ENCODE measurements at regions not wholly inside any gene's neighbourhood (a gene's known extent, or its start where the extent isn't known, plus 50 kb on each side); places are given as distances from the start of the nearest gene placed in this dataset.

DNA sequence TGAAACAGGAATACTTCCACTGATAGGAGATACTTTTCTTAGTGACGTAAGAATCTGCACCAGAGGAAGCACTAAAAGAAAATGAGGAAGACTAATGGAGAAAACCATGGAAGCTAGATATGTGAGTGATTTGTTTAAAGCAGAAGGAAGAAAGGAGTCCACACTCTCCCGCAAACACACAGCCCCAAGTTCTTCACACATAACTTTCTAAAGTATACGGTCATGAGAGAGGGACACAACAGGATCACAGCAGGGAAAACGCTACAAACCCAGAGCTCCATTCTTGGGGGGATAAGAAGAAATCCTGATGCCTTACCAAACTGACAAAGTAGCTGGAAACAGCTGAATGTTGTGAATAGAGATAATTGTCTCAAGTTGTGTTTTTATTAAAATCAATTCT lies 222.2 kb upstream of the TMEM161B start:
- DNase-seq (no peak), ATAC-seq (no peak)
- H3K36me3 ChIP-seq (ENCODE audit: insufficient read depth in 1 of 2, low read depth in 1 of 2) = no peaks in the 10 kb centered on the region
- intact Hi-C loops (cut with DNase I) = loop anchor here in 1 of 2 donors (10.0 kb wide), 1 partner anchor 376 kb away; no protein-coding TSS in a partner anchor
- no peak overlapping the region for H3K27ac ChIP-seq
- H3K9me3 ChIP-seq = no peaks in the 10 kb centered on the region
- no peaks in the 10 kb centered on the region for H3K27me3 ChIP-seq (ENCODE audit: insufficient read depth in 3 of 3, low read length in 2 of 3)
- WGBS, 3 donors = 65 to 74% (median 69%) methylated on average over 4 of the region's 4 CpGs
- TF ChIP-seq, protein P1, sequence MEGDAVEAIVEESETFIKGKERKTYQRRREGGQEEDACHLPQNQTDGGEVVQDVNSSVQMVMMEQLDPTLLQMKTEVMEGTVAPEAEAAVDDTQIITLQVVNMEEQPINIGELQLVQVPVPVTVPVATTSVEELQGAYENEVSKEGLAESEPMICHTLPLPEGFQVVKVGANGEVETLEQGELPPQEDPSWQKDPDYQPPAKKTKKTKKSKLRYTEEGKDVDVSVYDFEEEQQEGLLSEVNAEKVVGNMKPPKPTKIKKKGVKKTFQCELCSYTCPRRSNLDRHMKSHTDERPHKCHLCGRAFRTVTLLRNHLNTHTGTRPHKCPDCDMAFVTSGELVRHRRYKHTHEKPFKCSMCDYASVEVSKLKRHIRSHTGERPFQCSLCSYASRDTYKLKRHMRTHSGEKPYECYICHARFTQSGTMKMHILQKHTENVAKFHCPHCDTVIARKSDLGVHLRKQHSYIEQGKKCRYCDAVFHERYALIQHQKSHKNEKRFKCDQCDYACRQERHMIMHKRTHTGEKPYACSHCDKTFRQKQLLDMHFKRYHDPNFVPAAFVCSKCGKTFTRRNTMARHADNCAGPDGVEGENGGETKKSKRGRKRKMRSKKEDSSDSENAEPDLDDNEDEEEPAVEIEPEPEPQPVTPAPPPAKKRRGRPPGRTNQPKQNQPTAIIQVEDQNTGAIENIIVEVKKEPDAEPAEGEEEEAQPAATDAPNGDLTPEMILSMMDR (IDR thresholded peaks at IDR 0.05) = no peak
- H3K4me1 ChIP-seq = no peaks in the 10 kb centered on the region
- H3K4me3 ChIP-seq = no peak overlapping the region

DNA sequence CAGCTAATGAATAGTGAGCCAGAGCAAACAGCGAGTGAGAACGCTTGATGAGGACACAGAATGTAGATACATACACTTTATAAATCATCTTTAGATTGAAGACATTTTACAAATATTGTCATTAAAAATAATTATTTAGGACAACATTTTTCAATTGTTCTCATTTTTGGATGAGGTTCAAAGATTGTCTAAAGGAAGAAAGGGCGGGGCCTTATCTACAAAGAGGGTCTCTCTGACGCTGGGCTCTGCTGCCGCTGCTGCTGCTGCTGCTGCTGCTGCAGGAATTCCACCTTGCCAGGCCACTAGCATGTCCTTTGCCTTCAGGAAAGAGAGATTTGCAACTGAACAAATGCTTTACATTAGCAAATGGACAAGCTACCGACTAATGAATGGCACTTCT lies 220.7 kb upstream of the TMEM161B start:
- intact Hi-C loops (cut with DNase I) = no loop called here
- Histone ChIP-seq H3K4me1 (no peaks in the 10 kb centered on the region), H3K36me3 (ENCODE audit: insufficient read depth in 1 of 2, low read depth in 1 of 2) (no peaks in the 10 kb centered on the region), H3K9me3 (no peaks in the 10 kb centered on the region), H3K4me3 (no peak overlapping the region), H3K27ac (no peak overlapping the region), H3K27me3 (ENCODE audit: insufficient read depth in 3 of 3, low read length in 2 of 3) (no peaks in the 10 kb centered on the region)
- WGBS, 3 donors = 66 to 70% (median 69%) methylated on average over 6 of the region's 6 CpGs
- DNase-seq (no peak), ATAC-seq (no peak)
- TF ChIP-seq, protein P1 (IDR thresholded peaks at IDR 0.05) = no peak

DNA sequence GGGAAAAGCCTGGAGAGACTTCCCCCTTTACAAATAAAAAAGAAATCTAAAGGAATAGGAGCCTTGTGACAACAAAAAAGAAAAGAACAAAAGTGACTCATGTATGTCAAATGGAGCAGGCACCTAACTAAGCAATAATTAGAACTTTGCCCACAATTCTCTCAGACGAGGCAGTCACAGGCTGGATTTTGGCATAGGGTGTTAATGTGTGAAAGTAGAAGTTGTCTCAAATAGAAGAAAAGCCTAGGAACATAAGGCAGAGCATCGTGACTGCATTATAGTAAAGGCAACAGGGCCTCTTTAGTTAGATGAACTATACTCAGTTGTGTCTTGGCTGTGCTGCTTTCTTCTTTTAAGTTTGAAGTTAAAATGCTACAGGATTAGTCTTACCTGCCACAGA lies 219.9 kb upstream of the TMEM161B start:
- DNase-seq = no peak
- ATAC-seq = no peak
- no peak overlapping the region for H3K4me3 ChIP-seq
- intact Hi-C loops (cut with DNase I) = no loop called here
- no peak overlapping the region for H3K27ac ChIP-seq
- H3K4me1 ChIP-seq = no peaks in the 10 kb centered on the region
- WGBS, 3 donors = 45 to 58% (median 54%) methylated on average over 2 of the region's 2 CpGs
- H3K9me3 ChIP-seq = no peaks in the 10 kb centered on the region
- TF ChIP-seq, protein P1 (IDR thresholded peaks at IDR 0.05) = no peak
- H3K27me3 ChIP-seq (ENCODE audit: insufficient read depth in 3 of 3, low read length in 2 of 3) = no peaks in the 10 kb centered on the region
- H3K36me3 ChIP-seq (ENCODE audit: insufficient read depth in 1 of 2, low read depth in 1 of 2) = no peaks in the 10 kb centered on the region

DNA sequence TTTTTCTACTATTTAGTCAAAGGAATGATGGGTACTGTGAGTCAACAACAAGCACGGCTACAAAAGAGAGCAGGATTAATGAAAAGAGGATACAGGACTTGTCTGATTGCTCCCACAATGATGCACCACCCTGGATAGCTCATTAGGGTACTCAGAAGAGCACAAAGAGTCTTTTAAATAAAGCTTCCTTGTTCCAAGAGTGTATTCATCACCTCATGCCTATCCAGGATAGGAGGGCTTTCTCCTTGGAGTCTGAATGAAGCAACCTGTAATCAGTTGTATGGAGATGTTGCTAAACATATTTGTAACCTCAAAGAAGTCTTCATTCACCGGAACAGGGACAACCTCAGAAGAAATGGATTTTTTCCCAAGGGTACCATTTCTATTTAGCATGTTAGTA lies 219.5 kb upstream of the TMEM161B start:
- no peak for DNase-seq
- Histone ChIP-seq H3K4me3 (no peak overlapping the region), H3K36me3 (ENCODE audit: insufficient read depth in 1 of 2, low read depth in 1 of 2) (no peaks in the 10 kb centered on the region), H3K27ac (no peak overlapping the region), H3K9me3 (no peaks in the 10 kb centered on the region), H3K4me1 (no peaks in the 10 kb centered on the region), H3K27me3 (ENCODE audit: insufficient read depth in 3 of 3, low read length in 2 of 3) (no peaks in the 10 kb centered on the region)
- TF ChIP-seq, protein P1 (IDR thresholded peaks at IDR 0.05) = no peak
- WGBS, 3 donors = 80 to 86% (median 81%) methylated on average over 2 of the region's 2 CpGs
- intact Hi-C loops (cut with DNase I) = no loop called here
- no peak for ATAC-seq

DNA sequence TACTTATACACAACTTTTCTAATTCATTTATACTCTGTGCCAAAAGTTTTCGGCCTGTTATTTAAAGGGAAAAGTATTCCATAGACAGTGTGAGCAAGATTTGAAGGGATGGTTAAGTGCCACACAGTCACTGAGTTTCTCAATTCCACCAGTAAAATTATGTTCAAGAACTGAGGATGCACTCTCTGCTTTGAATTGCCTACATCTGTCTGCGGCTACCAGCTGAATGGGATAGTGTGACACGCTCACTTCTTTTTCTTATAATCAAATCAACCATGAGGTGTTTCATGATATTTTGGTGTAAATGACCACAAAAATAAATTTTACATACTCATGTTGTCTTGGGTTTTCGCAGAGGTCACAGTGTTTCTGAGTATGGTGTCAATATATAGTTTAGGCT lies 218.4 kb upstream of the TMEM161B start:
- Histone ChIP-seq H3K27ac (no peak overlapping the region), H3K9me3 (no peaks in the 10 kb centered on the region), H3K36me3 (ENCODE audit: insufficient read depth in 1 of 2, low read depth in 1 of 2) (no peaks in the 10 kb centered on the region), H3K4me1 (no peaks in the 10 kb centered on the region), H3K27me3 (ENCODE audit: insufficient read depth in 3 of 3, low read length in 2 of 3) (no peaks in the 10 kb centered on the region), H3K4me3 (no peak overlapping the region)
- ATAC-seq = no peak
- intact Hi-C loops (cut with DNase I) = no loop called here
- no peak for DNase-seq
- TF ChIP-seq, protein P1 (IDR thresholded peaks at IDR 0.05) = no peak
- WGBS, 3 donors = 88 to 95% (median 90%) methylated on average over 4 of the region's 4 CpGs
